ENCODE measurements at regions not wholly inside any gene's neighbourhood (a gene's known extent, or its start where the extent isn't known, plus 50 kb on each side); places are given as distances from the start of the nearest gene placed in this dataset.

GRCh38 chr3:168964736-168965135 lies 698.8 kb downstream of the MECOM start:
- TF ChIP-seq POLR2A (IDR thresholded peaks at IDR 0.05; ENCODE audit: low read depth, low read length): no peak
- no peak for TF ChIP-seq POLR2AphosphoS5 (IDR thresholded peaks at IDR 0.05; ENCODE audit: low read depth, low read length)
- TF ChIP-seq TAF1 (IDR thresholded peaks at IDR 0.05; ENCODE audit: borderline replicate concordance, low read depth, low read length): no peak
